ENCODE measurements at regions not wholly inside any gene's neighbourhood (a gene's known extent, or its start where the extent isn't known, plus 50 kb on each side); places are given as distances from the start of the nearest gene placed in this dataset.
"Not testable (repeated sequence)": the region's sequence is repeated elsewhere in the genome, so short reads cannot be mapped to it uniquely, and the experiment has no call there.

DNA sequence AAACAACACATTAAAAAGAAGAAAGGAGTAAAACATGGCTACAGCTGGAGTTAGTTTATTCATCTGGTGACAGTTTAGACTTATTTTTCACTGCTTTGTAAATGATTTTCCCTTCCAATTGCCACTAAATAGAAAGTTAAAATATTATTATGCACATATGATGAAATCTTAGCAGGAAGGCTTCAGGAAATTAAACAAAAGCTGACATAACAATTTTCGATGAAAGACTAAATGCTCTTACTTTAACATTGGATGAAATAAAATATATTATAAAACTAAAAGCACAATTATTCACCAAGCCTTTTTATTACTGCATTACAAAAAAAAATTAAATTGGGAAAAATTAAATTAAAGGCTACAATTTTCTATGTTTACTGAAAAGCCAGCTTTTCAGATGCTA is 158.0 kb downstream of the MMUT start:
- Histone ChIP-seq H3K27ac (no peak overlapping the region), H3K9me3 (no peaks in the 10 kb centered on the region), H3K4me3 (no peak overlapping the region), H3K4me1 (no peaks in the 10 kb centered on the region), H3K27me3 (no peaks in the 10 kb centered on the region), H3K36me3 (no peaks in the 10 kb centered on the region)
- no peak for TF ChIP-seq CTCF (IDR thresholded peaks at IDR 0.05)
- no peak for DNase-seq (ENCODE audit: low spot score)

DNA sequence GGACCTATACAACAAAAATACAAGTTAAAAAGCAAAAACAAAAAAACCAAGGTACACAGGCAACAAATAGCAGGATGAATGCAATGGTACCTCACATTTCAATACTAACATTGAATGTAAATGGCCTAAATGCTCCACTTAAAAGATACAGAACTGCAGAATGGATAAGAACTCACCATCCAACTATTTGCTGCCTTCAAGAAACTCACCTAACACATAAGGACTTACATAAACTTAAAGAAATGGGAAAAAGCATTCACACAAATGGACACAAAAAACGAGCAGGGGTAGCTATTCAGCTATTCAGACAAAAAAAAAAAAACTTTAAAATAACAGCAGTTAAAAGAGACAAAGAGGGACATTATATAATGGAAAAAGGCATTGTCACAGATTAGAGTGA is 158.7 kb downstream of the MMUT start:
- not testable (repeated sequence) for H3K27me3 ChIP-seq; H3K9me3 ChIP-seq; H3K27ac ChIP-seq; H3K4me1 ChIP-seq; H3K4me3 ChIP-seq; H3K36me3 ChIP-seq; DNase-seq (ENCODE audit: low spot score)

DNA sequence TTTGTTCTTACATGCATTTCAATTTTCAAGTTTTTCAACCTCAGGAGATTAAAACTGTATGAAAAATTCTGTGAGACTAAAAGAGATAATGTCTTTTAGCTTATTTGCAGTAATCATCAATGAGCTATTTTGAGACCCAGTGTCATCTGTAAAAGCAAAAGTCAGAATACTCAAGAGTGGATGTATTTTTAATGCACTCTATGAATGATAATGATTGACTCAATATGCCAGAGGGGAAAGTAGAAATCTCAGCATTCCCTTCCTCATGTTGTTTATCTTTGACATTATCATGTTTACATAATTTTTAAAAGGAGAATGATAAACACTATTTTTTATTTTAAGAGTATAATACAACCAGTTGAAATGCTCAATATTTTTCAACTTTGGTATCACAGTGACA is 162.1 kb downstream of the MMUT start:
- Histone ChIP-seq H3K4me3 (no peak overlapping the region), H3K4me1 (no peaks in the 10 kb centered on the region), H3K27me3 (no peaks in the 10 kb centered on the region), H3K27ac (no peak overlapping the region), H3K36me3 (no peaks in the 10 kb centered on the region), H3K9me3 (no peaks in the 10 kb centered on the region)
- TF ChIP-seq CTCF (IDR thresholded peaks at IDR 0.05) = no peak
- no peak for DNase-seq (ENCODE audit: low spot score)

DNA sequence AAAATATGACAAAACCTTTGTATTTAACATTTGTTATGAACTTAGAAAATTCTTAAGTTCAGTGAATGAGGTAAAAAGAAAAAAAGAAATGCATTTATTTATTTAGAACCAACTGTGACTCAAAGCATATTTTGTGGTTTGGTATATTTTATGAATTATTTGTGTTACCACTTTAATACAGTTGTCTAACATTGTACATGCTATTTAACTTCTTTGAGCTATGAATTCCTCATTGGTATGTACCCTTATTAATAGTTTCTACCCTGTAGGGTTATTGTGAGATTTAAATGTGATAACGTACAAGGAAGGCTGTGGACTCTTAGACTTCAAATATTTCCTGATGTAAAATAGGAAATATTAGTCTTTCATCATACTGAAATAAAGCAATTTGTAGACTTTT is 162.6 kb downstream of the MMUT start:
- no peak for TF ChIP-seq CTCF (IDR thresholded peaks at IDR 0.05)
- no peaks in the 10 kb centered on the region for H3K36me3 ChIP-seq
- H3K27ac ChIP-seq = no peak overlapping the region
- no peak overlapping the region for H3K4me3 ChIP-seq
- H3K27me3 ChIP-seq = no peaks in the 10 kb centered on the region
- DNase-seq (ENCODE audit: low spot score) = no peak
- no peaks in the 10 kb centered on the region for H3K9me3 ChIP-seq
- no peaks in the 10 kb centered on the region for H3K4me1 ChIP-seq

GRCh38 chr6:49299279-49299678 is 163.8 kb downstream of the MMUT start:
- no peak for TF ChIP-seq CTCF (IDR thresholded peaks at IDR 0.05)
- H3K4me1 ChIP-seq = no peaks in the 10 kb centered on the region
- H3K36me3 ChIP-seq = no peaks in the 10 kb centered on the region
- H3K4me3 ChIP-seq = no peak overlapping the region
- no peaks in the 10 kb centered on the region for H3K27me3 ChIP-seq
- no peaks in the 10 kb centered on the region for H3K9me3 ChIP-seq
- DNase-seq (ENCODE audit: low spot score) = no peak
- no peak overlapping the region for H3K27ac ChIP-seq

GRCh38 chr6:49284180-49284579 is 178.9 kb downstream of the MMUT start:
- H3K9me3 ChIP-seq = no peaks in the 10 kb centered on the region
- H3K36me3 ChIP-seq = no peaks in the 10 kb centered on the region
- no peak overlapping the region for H3K4me3 ChIP-seq
- no peak for TF ChIP-seq CTCF (IDR thresholded peaks at IDR 0.05)
- no peaks in the 10 kb centered on the region for H3K4me1 ChIP-seq
- DNase-seq (ENCODE audit: low spot score) = no peak
- H3K27me3 ChIP-seq = no peaks in the 10 kb centered on the region
- no peak overlapping the region for H3K27ac ChIP-seq

GRCh38 chr6:49274809-49275769 is 188.0 kb downstream of the MMUT start:
- not testable (repeated sequence) for H3K27ac ChIP-seq; H3K9me3 ChIP-seq; H3K36me3 ChIP-seq; H3K4me1 ChIP-seq; H3K4me3 ChIP-seq; DNase-seq (ENCODE audit: low spot score); H3K27me3 ChIP-seq
